Activated B cell treated with CpG ODN at 0.5 μM for 24 hours (primary cell): ENCODE measurements at regions not wholly inside any gene's neighbourhood (a gene's known extent, or its start where the extent isn't known, plus 50 kb on each side); places are given as distances from the start of the nearest gene placed in this dataset.

Source experiments
- ATAC-seq: fragments of 200-7000 bp; cut with Tn5 transposase; one replicate; pipeline ENCODE4 v1.10.0; 2021; ENCODE audit warnings: low read depth, mild to moderate bottlenecking, moderate library complexity
- CTCF ChIA-PET: fragments of 350-600 bp; sonication (Branson Sonifier 250); formaldehyde crosslinking; loops from one replicate; lab custom pipeline; 2021; ENCODE audit warnings: antibody characterized with exemption; lab: Charles Lee
- POLR2A ChIA-PET: fragments of 350-600 bp; sonication (Branson Sonifier 250); formaldehyde crosslinking; loops from one replicate; lab custom pipeline; 2021; ENCODE audit warnings: antibody characterized with exemption; lab: Charles Lee
- DNase-seq: peaks from one replicate; pipeline ENCODE4 v3.0.0; 2022
- H3K27ac Mint-ChIP-seq: one replicate; pipeline ENCODE4 v1.8.0; 2020; ENCODE audit warnings: mixed read lengths
- H3K27me3 Mint-ChIP-seq: one replicate; pipeline ENCODE4 v1.8.0; 2021; ENCODE audit warnings: mixed read lengths
- H3K36me3 Mint-ChIP-seq: one replicate; pipeline ENCODE4 v1.8.0; 2021; ENCODE audit warnings: low read depth, mixed read lengths
- H3K4me1 Mint-ChIP-seq: one replicate; pipeline ENCODE4 v1.8.0; 2021; ENCODE audit warnings: mixed read lengths
- H3K4me3 Mint-ChIP-seq: one replicate; pipeline ENCODE4 v1.8.0; 2020; ENCODE audit warnings: mild to moderate bottlenecking, mixed read lengths
- H3K9me3 Mint-ChIP-seq: one replicate; pipeline ENCODE4 v1.8.0; 2020; ENCODE audit warnings: mixed read lengths
- intact Hi-C: fragments of 100-400 bp; cut with micrococcal nuclease; formaldehyde crosslinking; loops from one replicate; pipeline ENCODE4 v1.15.1; 2024
- TF ChIP-seq, protein P1 (sequence below): fragments of 200-600 bp; IDR thresholded peaks from one replicate; pipeline ENCODE4 v1.8.0; 2022; ENCODE audit warnings: antibody characterized with exemption, mild to moderate bottlenecking

DNA sequence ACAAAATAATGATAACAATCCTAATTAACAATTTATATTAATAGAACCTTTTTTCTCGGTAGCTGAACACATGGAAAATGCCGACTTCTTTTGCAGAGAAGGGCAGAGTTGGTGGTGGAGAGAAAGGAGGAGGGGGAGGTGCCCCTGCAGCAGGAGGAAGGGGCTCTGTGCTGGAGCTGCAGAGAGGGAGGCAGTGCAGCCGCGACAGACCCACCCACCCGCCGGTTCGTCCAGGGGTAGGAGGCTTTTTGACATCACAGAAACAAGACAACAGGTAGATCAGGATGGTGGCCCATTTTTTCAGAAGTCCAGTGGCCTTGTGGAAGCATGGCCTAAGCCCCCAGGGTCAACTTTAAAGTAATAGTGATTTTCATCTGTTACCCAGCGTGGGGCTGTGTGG is 321.1 kb upstream of the SALL3 start:
- CTCF ChIA-PET = no interaction called here

DNA sequence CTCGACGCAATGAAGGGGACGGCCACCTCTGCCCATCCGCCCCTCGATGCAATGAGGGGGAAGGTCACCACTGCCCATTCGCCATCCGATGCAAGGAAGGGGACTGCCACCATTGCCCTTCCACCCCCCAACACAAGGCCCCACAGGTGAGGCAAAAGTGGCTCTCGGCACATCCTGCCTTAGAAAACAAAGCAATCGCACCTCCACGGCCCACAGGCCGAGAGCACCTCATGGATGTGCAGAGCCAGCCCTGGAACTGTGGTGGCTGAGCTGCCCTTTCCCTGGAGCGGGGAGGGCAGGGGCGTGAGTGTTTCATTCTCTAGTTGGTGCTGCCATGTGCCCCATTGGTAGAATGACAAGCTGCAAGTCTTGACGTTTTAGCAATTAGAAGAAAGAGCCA is 320.6 kb upstream of the SALL3 start:
- Mint-ChIP-seq H3K27ac (no peak overlapping the region), H3K4me1 (no peaks in the 10 kb centered on the region), H3K9me3 (no peaks in the 10 kb centered on the region), H3K36me3 (no peaks in the 10 kb centered on the region), H3K4me3 (no peak overlapping the region), H3K27me3 (no peaks in the 10 kb centered on the region)
- intact Hi-C loops = no loop called here
- DNase-seq (no peak), ATAC-seq (no peak)
- POLR2A ChIA-PET = no interaction called here
- CTCF ChIA-PET = no interaction called here
- TF ChIP-seq, protein P1, sequence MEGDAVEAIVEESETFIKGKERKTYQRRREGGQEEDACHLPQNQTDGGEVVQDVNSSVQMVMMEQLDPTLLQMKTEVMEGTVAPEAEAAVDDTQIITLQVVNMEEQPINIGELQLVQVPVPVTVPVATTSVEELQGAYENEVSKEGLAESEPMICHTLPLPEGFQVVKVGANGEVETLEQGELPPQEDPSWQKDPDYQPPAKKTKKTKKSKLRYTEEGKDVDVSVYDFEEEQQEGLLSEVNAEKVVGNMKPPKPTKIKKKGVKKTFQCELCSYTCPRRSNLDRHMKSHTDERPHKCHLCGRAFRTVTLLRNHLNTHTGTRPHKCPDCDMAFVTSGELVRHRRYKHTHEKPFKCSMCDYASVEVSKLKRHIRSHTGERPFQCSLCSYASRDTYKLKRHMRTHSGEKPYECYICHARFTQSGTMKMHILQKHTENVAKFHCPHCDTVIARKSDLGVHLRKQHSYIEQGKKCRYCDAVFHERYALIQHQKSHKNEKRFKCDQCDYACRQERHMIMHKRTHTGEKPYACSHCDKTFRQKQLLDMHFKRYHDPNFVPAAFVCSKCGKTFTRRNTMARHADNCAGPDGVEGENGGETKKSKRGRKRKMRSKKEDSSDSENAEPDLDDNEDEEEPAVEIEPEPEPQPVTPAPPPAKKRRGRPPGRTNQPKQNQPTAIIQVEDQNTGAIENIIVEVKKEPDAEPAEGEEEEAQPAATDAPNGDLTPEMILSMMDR = no peak

More for the DNA sequence above, 321.1 kb upstream of the SALL3 start:
- Mint-ChIP-seq H3K9me3 (no peaks in the 10 kb centered on the region), H3K36me3 (no peaks in the 10 kb centered on the region), H3K27ac (no peak overlapping the region), H3K27me3 (no peaks in the 10 kb centered on the region), H3K4me1 (no peaks in the 10 kb centered on the region), H3K4me3 (no peak overlapping the region)
- POLR2A ChIA-PET = no interaction called here
- intact Hi-C loops = no loop called here
- DNase-seq (no peak), ATAC-seq (no peak)
- TF ChIP-seq, protein P1 = no peak

DNA sequence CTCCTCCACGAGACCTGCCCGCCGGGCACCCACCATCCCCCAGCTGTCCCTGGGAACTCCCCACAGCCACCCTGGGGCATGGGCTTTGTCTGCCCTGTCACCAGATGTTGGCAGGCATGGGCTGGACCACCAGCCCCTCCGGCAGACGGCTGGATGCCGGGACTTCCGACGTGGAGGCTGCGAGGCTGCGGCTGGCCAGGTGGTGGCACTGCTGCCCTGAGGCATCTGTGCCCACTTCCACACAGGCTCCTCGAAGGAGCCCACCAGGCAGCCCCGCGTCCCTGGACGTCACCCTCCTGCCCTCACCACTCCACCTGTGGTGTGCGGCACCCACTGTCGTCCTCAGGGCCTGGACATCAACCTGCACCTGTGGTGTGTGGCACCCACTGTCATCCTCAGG is 319.9 kb upstream of the SALL3 start:
- Mint-ChIP-seq H3K4me1 (no peaks in the 10 kb centered on the region), H3K27ac (no peak overlapping the region), H3K27me3 (no peaks in the 10 kb centered on the region), H3K4me3 (no peak overlapping the region), H3K36me3 (no peaks in the 10 kb centered on the region), H3K9me3 (no peaks in the 10 kb centered on the region)
- ChIA-PET CTCF (no interaction called here), POLR2A (no interaction called here)
- TF ChIP-seq, protein P1 = no peak
- intact Hi-C loops = loop anchor here (10.0 kb wide), 1 partner anchor 585 kb away; no protein-coding TSS in a partner anchor
- DNase-seq = no peak
- no peak for ATAC-seq

DNA sequence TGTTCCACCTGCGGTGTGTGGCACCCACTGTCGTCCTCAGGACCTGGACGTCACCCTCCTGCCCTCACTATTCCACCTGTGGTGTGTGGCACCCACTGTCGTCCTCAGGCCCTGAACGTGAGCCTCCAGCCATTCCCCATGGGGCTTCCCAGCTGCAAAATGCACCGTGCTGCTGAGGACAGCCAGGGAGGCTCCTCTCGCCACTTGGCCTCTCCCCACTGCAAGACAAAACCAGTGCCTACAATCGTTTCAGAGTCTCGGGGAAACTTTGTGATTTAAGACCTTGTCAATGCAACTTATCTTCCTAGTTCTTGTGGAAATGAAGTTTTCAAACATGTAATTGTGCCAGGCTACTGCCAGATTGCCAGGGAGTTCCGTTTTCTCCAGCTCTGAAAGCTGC is 319.3 kb upstream of the SALL3 start:
- DNase-seq (no peak), ATAC-seq (no peak)
- POLR2A ChIA-PET = no interaction called here
- Mint-ChIP-seq H3K4me3 (no peak overlapping the region), H3K27me3 (no peaks in the 10 kb centered on the region), H3K36me3 (no peaks in the 10 kb centered on the region), H3K9me3 (no peaks in the 10 kb centered on the region), H3K27ac (no peak overlapping the region), H3K4me1 (no peaks in the 10 kb centered on the region)
- CTCF ChIA-PET = no interaction called here
- TF ChIP-seq, protein P1 = no peak
- intact Hi-C loops = loop anchor here (10.0 kb wide), 1 partner anchor 584 kb away; no protein-coding TSS in a partner anchor

DNA sequence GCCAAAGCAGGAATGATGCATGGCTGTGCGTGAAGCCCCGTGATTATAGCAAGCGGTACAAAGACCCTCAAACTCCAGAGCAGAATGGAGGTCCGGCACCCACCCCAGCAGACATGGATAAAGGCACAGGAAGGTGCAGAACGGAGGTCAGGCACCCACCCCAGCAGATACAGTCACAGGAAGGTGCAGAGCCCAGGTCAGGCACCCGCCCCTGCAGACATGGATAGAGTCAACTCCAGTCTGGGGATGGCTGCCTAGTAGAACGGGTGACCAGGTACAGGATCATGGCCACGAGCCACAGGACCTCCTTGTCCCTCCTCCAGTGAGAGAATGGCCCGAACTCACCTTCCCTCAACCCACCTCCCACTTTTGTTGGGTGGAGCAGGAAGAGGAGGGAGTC is 318.3 kb upstream of the SALL3 start:
- H3K27me3 Mint-ChIP-seq = no peaks in the 10 kb centered on the region
- ATAC-seq (no peak), DNase-seq (no peak)
- H3K36me3 Mint-ChIP-seq = no peaks in the 10 kb centered on the region
- no peaks in the 10 kb centered on the region for H3K9me3 Mint-ChIP-seq
- no peak overlapping the region for H3K4me3 Mint-ChIP-seq
- ChIA-PET POLR2A (no interaction called here), CTCF (no interaction called here)
- H3K27ac Mint-ChIP-seq = no peak overlapping the region
- TF ChIP-seq, protein P1 = no peak
- no peaks in the 10 kb centered on the region for H3K4me1 Mint-ChIP-seq
- intact Hi-C loops = loop anchor here (10.0 kb wide), 1 partner anchor 583 kb away; no protein-coding TSS in a partner anchor
